Keratinocyte (primary cell): ENCODE measurements at regions not wholly inside any gene's neighbourhood (a gene's known extent, or its start where the extent isn't known, plus 50 kb on each side); places are given as distances from the start of the nearest gene placed in this dataset.

ENCODE experiments used
- CTCF ChIP-seq, 3 experiments: IDR thresholded peaks in 1 of 3; conservative IDR thresholded peaks in 1 of 3; optimal IDR thresholded peaks in 1 of 3; 2 replicates in 2 of 3; 3 replicates in 1 of 3; pipeline versions ENCODE3 to v1.5.1; 2011; ENCODE audit warnings: low read length in 3 of 3, mild to moderate bottlenecking in 3 of 3, moderate library complexity in 2 of 3, control low read depth in 1 of 3, inconsistent platforms in 1 of 3; ENCODE audit not compliant: insufficient read depth in 2 of 3; ENCODE audit errors: extremely low read depth in 1 of 3
- EZH2 ChIP-seq: IDR thresholded peaks from one replicate; pipeline ENCODE4 v1.6.1; 2012; ENCODE audit warnings: inconsistent platforms, mild to moderate bottlenecking, low read length, moderate library complexity

- no peak for TF ChIP-seq CTCF (optimal IDR thresholded peaks at IDR 0.05 in 1 of 3, IDR thresholded peaks at IDR 0.05 in 1 of 3, conservative IDR thresholded peaks at IDR 0.05 in 1 of 3; ENCODE audit: extremely low read depth in 1 of 3, insufficient read depth in 2 of 3, low read length in 3 of 3)
- no peak for TF ChIP-seq EZH2
These were observed 96.8 kb upstream of the RAB18 start for GRCh38 chr10:27407271-27407670.
